Esophagus (tissue), 2 donors: ENCODE measurements at regions not wholly inside any gene's neighbourhood (a gene's known extent, or its start where the extent isn't known, plus 50 kb on each side); places are given as distances from the start of the nearest gene placed in this dataset.
"Not testable (repeated sequence)": the region's sequence is repeated elsewhere in the genome, so short reads cannot be mapped to it uniquely, and the experiment has no call there.

Experiments used
- H3K27ac ChIP-seq, 2 donors: one replicate each; pipeline ENCODE4 v1.5.1; 2013; ENCODE audit warnings: low read depth in 2 of 2, mild to moderate bottlenecking in 2 of 2, inconsistent platforms in 1 of 2, low read length in 1 of 2, moderate library complexity in 1 of 2
- H3K27me3 ChIP-seq, 2 donors: one replicate each; pipeline ENCODE4 v1.6.1; 2013; ENCODE audit warnings: low read length in 2 of 2, control low read depth in 1 of 2, mild to moderate bottlenecking in 1 of 2; ENCODE audit not compliant: insufficient read depth in 2 of 2, control insufficient read depth in 1 of 2
- H3K36me3 ChIP-seq, 2 donors: one replicate each; pipeline ENCODE4 v1.6.1; 2013; ENCODE audit warnings: low read length in 1 of 2; ENCODE audit not compliant: control insufficient read depth in 2 of 2, insufficient read depth in 2 of 2
- H3K4me1 ChIP-seq, 2 donors: one replicate each; pipeline ENCODE4 v1.6.1; 2013; ENCODE audit warnings: low read length in 1 of 2; ENCODE audit not compliant: control insufficient read depth in 2 of 2, insufficient read depth in 2 of 2
- H3K4me3 ChIP-seq, 2 donors: one replicate each; pipeline ENCODE4 v1.5.1; 2013; ENCODE audit warnings: low read length in 2 of 2, mild to moderate bottlenecking in 2 of 2, low read depth in 1 of 2, moderate library complexity in 1 of 2
- H3K9me3 ChIP-seq, 2 donors: one replicate each; pipeline ENCODE4 v1.6.1; 2013; ENCODE audit warnings: mild to moderate bottlenecking in 2 of 2, low read depth in 1 of 2, low read length in 1 of 2, moderate library complexity in 1 of 2; ENCODE audit not compliant: control insufficient read depth in 2 of 2, insufficient read depth in 1 of 2
- WGBS, 2 donors: extraction: QIAGEN DNeasy Blood & Tissue Kit; methylation state at CpG; one replicate each; pipeline ENCODE4 v1.1.7; 2013; 5-methylcytosine and 5-hydroxymethylcytosine counted together
- donor health status: healthy with polysubstance abuse.
- donor health status: Bipolar disorder and iron deficiency.

- Histone ChIP-seq H3K4me1 (no peaks in the 10 kb centered on the region), H3K9me3 (no peaks in the 10 kb centered on the region), H3K27me3 (no peaks in the 10 kb centered on the region), H3K27ac (no peak overlapping the region), H3K36me3 (no peaks in the 10 kb centered on the region), H3K4me3 (no peak overlapping the region)
- 51 to 56% methylated on average over 5 of the region's 5 CpGs for WGBS, 2 donors
Observed at GRCh38 chr4:13793020-13793710, 165.6 kb upstream of the BOD1L1 start.

- no peaks in the 10 kb centered on the region for H3K4me1 ChIP-seq
- H3K9me3 ChIP-seq: no peaks in the 10 kb centered on the region
- no peaks in the 10 kb centered on the region for H3K27me3 ChIP-seq
- WGBS, 2 donors: 72 to 75% methylated on average over 2 of the region's 2 CpGs
- H3K36me3 ChIP-seq: no peaks in the 10 kb centered on the region
- H3K27ac ChIP-seq: no peak overlapping the region
- H3K4me3 ChIP-seq: no peak overlapping the region
Observed at GRCh38 chr4:13794819-13795565, 167.5 kb upstream of the BOD1L1 start.

- 83 to 88% methylated on average over 7 of the region's 7 CpGs for WGBS, 2 donors
- Histone ChIP-seq H3K4me1 (no peaks in the 10 kb centered on the region), H3K27me3 (no peaks in the 10 kb centered on the region), H3K9me3 (no peaks in the 10 kb centered on the region), H3K27ac (no peak overlapping the region), H3K36me3 (no peaks in the 10 kb centered on the region), H3K4me3 (no peak overlapping the region)
Observed at GRCh38 chr4:13797061-13797460, 169.5 kb upstream of the BOD1L1 start.

GRCh38 chr4:13815231-13815630 lies 187.7 kb upstream of the BOD1L1 start:
- H3K4me3 ChIP-seq: no peak overlapping the region
- H3K36me3 ChIP-seq: no peaks in the 10 kb centered on the region
- no peaks in the 10 kb centered on the region for H3K4me1 ChIP-seq
- H3K27me3 ChIP-seq: no peaks in the 10 kb centered on the region
- WGBS, 2 donors: 84 to 85% methylated on average over 3 of the region's 3 CpGs
- H3K9me3 ChIP-seq: no peaks in the 10 kb centered on the region
- no peak overlapping the region for H3K27ac ChIP-seq

- Histone ChIP-seq H3K36me3 (no peaks in the 10 kb centered on the region), H3K4me3 (no peak overlapping the region), H3K27ac (no peak overlapping the region), H3K9me3 (peaks cover 0 to 2% of the 10 kb centered on the region in 2 donors), H3K27me3 (no peaks in the 10 kb centered on the region), H3K4me1 (no peaks in the 10 kb centered on the region)
Observed at GRCh38 chr4:13816472-13816871, 188.9 kb upstream of the BOD1L1 start.

- Histone ChIP-seq H3K4me1 (no peaks in the 10 kb centered on the region), H3K36me3 (no peaks in the 10 kb centered on the region), H3K27me3 (no peaks in the 10 kb centered on the region), H3K27ac (no peak overlapping the region), H3K9me3 (peaks cover 3 to 5% of the 10 kb centered on the region in 2 donors), H3K4me3 (no peak overlapping the region)
- 74 to 78% methylated on average over 5 of the region's 5 CpGs for WGBS, 2 donors
Observed at GRCh38 chr4:13821522-13821921, 194.0 kb upstream of the BOD1L1 start.

GRCh38 chr4:13825822-13826221 lies 198.3 kb upstream of the BOD1L1 start:
- not testable (repeated sequence) for H3K4me3 ChIP-seq, H3K4me1 ChIP-seq, H3K27me3 ChIP-seq, H3K27ac ChIP-seq, H3K9me3 ChIP-seq, H3K36me3 ChIP-seq

- Histone ChIP-seq H3K4me3 (no peak overlapping the region), H3K27me3 (no peaks in the 10 kb centered on the region), H3K9me3 (peaks cover 3% of the 10 kb centered on the region in 2 donors), H3K27ac (no peak overlapping the region), H3K36me3 (no peaks in the 10 kb centered on the region), H3K4me1 (no peaks in the 10 kb centered on the region)
- 72 to 77% methylated on average over 3 of the region's 3 CpGs for WGBS, 2 donors
Observed at GRCh38 chr4:13829457-13829856, 201.9 kb upstream of the BOD1L1 start.

- Histone ChIP-seq H3K27me3 (no peaks in the 10 kb centered on the region), H3K9me3 (no peaks in the 10 kb centered on the region), H3K4me1 (no peaks in the 10 kb centered on the region), H3K4me3 (no peak overlapping the region), H3K27ac (no peak overlapping the region), H3K36me3 (no peaks in the 10 kb centered on the region)
- 68 to 76% methylated on average over 5 of the region's 5 CpGs for WGBS, 2 donors
Observed at GRCh38 chr4:13830449-13830848, 202.9 kb upstream of the BOD1L1 start.
